Activated CD4-positive, alpha-beta T cell treated with anti-CD3 and anti-CD28 coated beads, Interleukin-2, amount 10 ng/mL, durations not matched to agents 7 days and 5 days (primary cell): ENCODE measurements at regions not wholly inside any gene's neighbourhood (a gene's known extent, or its start where the extent isn't known, plus 50 kb on each side); places are given as distances from the start of the nearest gene placed in this dataset.
A peak's percentile ranks its signal among the peaks of the same experiment; 100 is the strongest.

Experiments used
- CTCF ChIA-PET: fragments of 350-600 bp; sonication (Branson Sonifier 250); formaldehyde crosslinking; loops from one replicate; lab custom pipeline; 2021; ENCODE audit warnings: antibody characterized with exemption; lab: Charles Lee
- POLR2A ChIA-PET: fragments of 350-600 bp; sonication (Branson Sonifier 250); formaldehyde crosslinking; loops from one replicate; lab custom pipeline; 2021; ENCODE audit warnings: antibody characterized with exemption; lab: Charles Lee
- DNase-seq: peaks from one replicate; pipeline ENCODE4 v3.0.0-alpha.2; 2020
- H3K27ac Mint-ChIP-seq: one replicate; pipeline ENCODE4 v1.8.0; 2021; ENCODE audit warnings: mild to moderate bottlenecking, moderate library complexity, mixed read lengths
- H3K27me3 Mint-ChIP-seq: one replicate; pipeline ENCODE4 v1.8.0; 2021; ENCODE audit warnings: mixed read lengths
- H3K36me3 Mint-ChIP-seq: one replicate; pipeline ENCODE4 v1.8.0; 2021; ENCODE audit warnings: low read depth, mixed read lengths
- H3K4me1 Mint-ChIP-seq: one replicate; pipeline ENCODE4 v1.8.0; 2021; ENCODE audit warnings: mixed read lengths
- H3K4me3 Mint-ChIP-seq: one replicate; pipeline ENCODE4 v1.8.0; 2021; ENCODE audit warnings: mild to moderate bottlenecking, moderate library complexity, mixed read lengths
- H3K9me3 Mint-ChIP-seq: one replicate; pipeline ENCODE4 v1.8.0; 2021; ENCODE audit warnings: mixed read lengths

DNA sequence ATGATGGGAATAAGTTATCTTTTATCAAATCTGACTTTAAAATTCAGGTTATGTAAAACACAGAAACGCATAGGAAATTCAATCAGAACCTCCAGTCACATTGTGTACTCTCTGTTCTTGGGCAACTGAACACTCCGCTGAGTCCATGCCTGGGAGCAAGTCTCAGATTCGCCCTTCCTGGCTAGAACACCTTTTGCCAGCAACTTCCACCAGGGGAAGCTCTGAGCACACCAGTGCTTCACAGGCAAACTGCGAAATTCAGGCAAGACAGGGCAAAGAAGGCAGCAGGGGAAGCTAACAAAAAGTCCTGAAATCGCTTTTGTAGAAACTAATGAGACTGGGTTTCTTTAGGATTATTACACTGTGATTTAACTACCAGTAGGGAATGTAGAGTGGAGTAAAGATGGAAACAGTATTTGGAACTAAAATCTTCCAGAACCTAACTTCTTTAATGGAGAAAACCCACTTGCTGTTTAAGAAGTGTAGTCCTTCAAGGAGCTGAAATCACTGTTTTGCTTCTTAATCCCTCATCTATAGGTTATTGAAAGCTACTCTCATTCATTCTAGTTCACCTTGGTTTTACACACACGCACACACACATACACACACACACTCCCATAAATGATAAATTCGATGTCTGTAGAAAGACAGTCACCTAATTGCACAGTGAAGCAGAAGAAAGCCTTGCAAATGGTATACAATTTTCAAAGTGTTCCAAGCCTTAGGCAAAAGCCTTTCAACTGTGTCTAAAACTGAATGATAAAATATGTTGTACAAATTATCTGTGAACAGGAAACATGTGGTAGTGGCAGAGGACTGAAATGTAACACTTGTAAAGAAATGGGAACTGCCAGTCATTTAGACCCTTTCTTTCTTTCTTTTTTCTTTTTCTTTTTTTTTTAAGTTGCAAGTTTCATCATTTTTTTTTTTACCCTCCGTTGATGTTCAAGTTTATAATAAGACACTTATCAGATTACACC, 214.5 kb downstream of the TMEM182 start:
- Mint-ChIP-seq H3K27ac (no peak overlapping the region), H3K4me1 (no peaks in the 10 kb centered on the region), H3K9me3 (no peaks in the 10 kb centered on the region), H3K4me3 (no peak overlapping the region), H3K27me3 (peaks cover 17% of the 10 kb centered on the region), H3K36me3 (no peaks in the 10 kb centered on the region)
- CTCF ChIA-PET = interaction anchor here (1.5 kb wide), 1 partner anchor 17 kb away, joined by 3 read pairs; no protein-coding TSS in a partner anchor
- POLR2A ChIA-PET = no interaction called here
- DNase-seq = no peak

DNA sequence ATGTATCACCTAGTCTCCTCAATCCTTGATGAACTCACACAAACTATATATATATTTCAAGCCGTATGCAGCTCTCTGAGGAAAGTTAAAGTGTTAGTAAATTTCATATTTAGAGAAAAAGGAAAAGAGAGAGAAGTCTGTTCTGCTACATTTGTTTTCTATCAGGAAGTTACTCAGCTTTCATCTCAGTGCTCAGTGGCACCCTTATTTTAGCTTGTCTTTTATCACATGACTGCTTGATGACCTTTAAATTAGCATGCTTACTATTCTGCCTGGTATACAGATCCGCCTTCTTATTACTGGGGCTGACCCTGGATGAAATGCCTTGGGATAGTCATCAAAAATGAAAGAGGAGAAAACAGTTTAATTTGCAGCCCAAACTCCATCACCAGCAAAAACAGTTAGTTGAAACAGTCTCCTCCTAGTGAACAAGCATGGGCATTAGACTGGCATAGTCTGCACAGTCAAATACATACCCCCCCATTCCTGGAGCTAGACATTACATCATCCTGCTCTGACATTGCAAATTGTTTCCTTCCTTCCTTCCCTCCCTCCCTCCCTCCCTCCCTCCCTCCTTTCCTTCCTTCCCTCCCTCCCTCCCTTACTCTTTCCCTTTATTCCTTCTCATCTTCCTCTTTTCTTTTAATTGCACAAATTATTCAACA, 215.7 kb downstream of the TMEM182 start:
- Mint-ChIP-seq H3K9me3 (no peaks in the 10 kb centered on the region), H3K27me3 (peaks cover 17% of the 10 kb centered on the region), H3K4me1 (no peaks in the 10 kb centered on the region), H3K27ac (no peak overlapping the region), H3K36me3 (no peaks in the 10 kb centered on the region), H3K4me3 (no peak overlapping the region)
- no peak for DNase-seq
- CTCF ChIA-PET = interaction anchor here (1.5 kb wide), 1 partner anchor 15 kb away, joined by 3 read pairs; no protein-coding TSS in a partner anchor
- POLR2A ChIA-PET = no interaction called here

DNA sequence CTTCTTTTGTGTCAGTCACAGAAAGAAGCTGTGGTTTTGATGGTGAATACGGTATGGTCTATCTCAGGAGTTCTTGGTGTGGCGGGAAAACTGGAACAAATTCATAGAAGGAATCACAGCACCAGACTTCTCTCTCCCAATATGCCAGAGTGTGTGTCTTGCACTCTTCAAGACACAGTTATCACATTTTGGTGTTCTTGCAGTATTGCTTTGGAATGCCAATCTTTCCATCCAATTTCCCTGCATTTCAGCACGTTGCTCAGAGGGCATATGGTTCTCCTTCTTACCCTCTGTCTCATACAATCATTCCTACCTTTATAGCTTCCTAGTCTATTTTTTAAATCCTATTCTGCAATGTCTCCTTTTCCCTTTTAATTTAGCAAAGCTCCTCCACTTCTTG, 216.3 kb downstream of the TMEM182 start:
- peaks cover 17% of the 10 kb centered on the region for H3K27me3 Mint-ChIP-seq
- DNase-seq = no peak
- POLR2A ChIA-PET = no interaction called here
- no peaks in the 10 kb centered on the region for H3K9me3 Mint-ChIP-seq
- CTCF ChIA-PET = interaction anchor here (0.8 kb wide), 1 partner anchor 9 kb away, joined by 3 read pairs; no protein-coding TSS in a partner anchor
- no peak overlapping the region for H3K4me3 Mint-ChIP-seq
- H3K36me3 Mint-ChIP-seq = no peaks in the 10 kb centered on the region
- H3K27ac Mint-ChIP-seq = no peak overlapping the region
- no peaks in the 10 kb centered on the region for H3K4me1 Mint-ChIP-seq

DNA sequence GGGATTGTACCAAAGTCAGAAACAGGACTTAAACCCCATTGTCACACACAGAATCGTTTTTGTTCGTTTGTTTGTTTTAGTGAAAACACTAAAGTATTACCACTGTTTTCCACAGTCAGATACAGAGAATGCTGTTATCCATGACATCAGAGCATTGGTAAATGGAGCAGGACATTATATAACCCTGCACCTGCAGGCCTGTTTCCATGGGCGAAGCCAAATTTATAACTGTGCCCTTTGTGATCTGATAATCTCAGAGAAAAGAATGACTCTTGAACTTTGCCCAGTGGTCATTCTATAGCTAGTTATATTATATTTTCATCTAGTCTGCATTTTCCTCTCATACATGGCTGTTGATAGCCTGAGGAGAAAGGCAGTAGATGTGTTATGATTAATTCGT, 217.6 kb downstream of the TMEM182 start:
- ChIA-PET CTCF (no interaction called here), POLR2A (no interaction called here)
- Mint-ChIP-seq H3K4me1 (no peaks in the 10 kb centered on the region), H3K36me3 (no peaks in the 10 kb centered on the region), H3K9me3 (no peaks in the 10 kb centered on the region), H3K4me3 (no peak overlapping the region), H3K27me3 (peaks cover 17% of the 10 kb centered on the region), H3K27ac (no peak overlapping the region)
- no peak for DNase-seq

DNA sequence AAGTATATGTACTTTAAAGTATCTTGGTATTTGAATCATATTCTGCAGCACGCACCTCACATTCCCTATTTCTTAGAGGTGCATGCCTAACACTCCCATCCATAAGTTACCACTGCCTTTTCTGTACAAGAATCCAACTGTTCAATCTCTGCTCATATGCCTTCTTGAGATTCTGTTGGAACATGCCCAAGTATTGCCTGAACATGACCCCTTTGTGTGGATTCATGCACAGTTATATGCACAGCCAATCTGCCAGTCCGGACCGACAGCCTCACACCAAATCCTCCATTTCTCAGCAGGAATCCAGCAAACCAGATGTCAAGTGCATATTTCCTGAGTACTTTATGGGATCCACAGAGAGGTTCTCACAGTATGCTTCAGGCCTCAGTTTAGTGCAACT, 222.0 kb downstream of the TMEM182 start:
- Mint-ChIP-seq H3K4me1 (no peaks in the 10 kb centered on the region), H3K9me3 (no peaks in the 10 kb centered on the region), H3K4me3 (no peak overlapping the region), H3K27me3 (no peaks in the 10 kb centered on the region), H3K27ac (no peak overlapping the region), H3K36me3 (no peaks in the 10 kb centered on the region)
- POLR2A ChIA-PET = no interaction called here
- CTCF ChIA-PET = no interaction called here
- DNase-seq = no peak

DNA sequence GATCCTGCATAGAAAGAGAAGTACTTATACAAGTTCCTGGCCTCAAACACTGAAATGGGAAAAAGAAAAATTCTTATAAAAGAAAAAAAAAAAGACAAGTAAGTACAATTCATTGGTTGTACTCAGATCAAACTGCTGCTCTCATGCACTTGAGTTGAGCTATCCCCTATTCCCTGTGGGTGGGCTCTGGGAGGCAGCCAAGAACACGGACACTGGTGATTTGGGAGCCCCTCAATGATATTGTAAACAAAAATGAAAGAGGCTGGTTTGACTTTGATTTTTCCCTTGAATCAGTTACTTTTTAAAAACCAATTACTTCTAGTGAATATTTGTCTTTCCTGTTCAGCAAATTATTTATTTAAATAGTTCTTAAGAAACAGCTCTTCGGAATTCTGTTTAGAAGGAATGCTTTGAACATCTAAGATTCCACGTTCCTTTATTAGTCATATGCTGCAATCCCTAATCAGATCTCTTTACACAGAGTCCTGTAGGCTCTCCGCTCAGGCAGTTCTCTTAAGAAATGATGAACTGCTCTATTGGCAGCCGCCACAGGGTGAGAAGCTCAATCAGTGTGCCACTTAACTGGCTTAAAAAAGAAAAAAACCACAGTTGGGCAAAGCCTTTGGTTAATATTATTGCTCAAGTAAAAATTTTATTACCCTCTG, 225.1 kb downstream of the TMEM182 start:
- ChIA-PET CTCF (no interaction called here), POLR2A (no interaction called here)
- Mint-ChIP-seq H3K4me1 (no peaks in the 10 kb centered on the region), H3K4me3 (no peak overlapping the region), H3K9me3 (no peaks in the 10 kb centered on the region), H3K36me3 (no peaks in the 10 kb centered on the region), H3K27me3 (no peaks in the 10 kb centered on the region), H3K27ac (no peak overlapping the region)
- DNase-seq = no peak

DNA sequence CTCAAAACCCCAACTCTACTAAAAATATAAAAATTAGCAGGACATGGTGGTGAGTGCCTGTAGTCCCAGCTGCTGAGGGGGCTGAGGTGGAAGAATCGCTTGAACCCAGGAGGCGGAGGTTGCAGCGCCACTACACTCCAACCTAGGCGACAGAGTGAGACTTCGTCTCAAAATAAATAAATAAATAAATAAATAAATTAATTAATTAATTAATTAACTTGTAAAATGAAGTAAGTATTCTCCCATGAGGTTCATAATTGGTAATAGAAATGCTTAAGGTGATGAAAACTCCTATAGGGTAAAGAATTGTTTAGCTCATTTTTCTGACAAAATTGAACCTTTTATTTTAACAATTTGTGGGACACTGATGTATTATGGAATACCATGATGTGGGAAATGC, 230.8 kb downstream of the TMEM182 start:
- no peaks in the 10 kb centered on the region for H3K4me1 Mint-ChIP-seq
- H3K27me3 Mint-ChIP-seq = no peaks in the 10 kb centered on the region
- ChIA-PET POLR2A (no interaction called here), CTCF (interaction anchor here (0.9 kb wide), 1 partner anchor 16 kb away, joined by 3 read pairs; no protein-coding TSS in a partner anchor)
- no peaks in the 10 kb centered on the region for H3K9me3 Mint-ChIP-seq
- H3K36me3 Mint-ChIP-seq = no peaks in the 10 kb centered on the region
- no peak for DNase-seq
- H3K4me3 Mint-ChIP-seq = no peak overlapping the region
- no peak overlapping the region for H3K27ac Mint-ChIP-seq

DNA sequence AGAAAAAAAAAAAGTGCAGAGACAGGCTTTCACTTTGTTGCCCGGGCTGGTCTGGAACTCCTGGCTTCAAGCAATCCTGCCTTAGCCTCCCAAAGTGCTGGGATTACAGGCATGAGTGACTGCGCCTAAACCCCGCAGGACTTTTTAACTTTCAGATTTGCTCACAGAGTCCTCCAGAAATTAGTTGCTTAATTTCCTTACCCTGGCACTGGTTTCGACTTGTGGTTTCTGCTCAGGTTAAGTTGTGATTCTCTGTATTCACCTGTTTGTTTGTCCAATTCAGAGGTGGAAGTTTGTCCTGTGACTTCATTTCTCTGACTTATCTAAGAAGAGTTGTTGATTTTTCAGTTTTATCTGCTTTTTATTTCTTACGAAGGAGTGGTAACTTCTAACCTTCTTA, 238.1 kb downstream of the TMEM182 start:
- CTCF ChIA-PET = no interaction called here
- Mint-ChIP-seq H3K27ac (peak overlapping the region; percentile 31), H3K27me3 (no peaks in the 10 kb centered on the region), H3K4me1 (no peaks in the 10 kb centered on the region), H3K4me3 (no peak overlapping the region), H3K36me3 (no peaks in the 10 kb centered on the region), H3K9me3 (no peaks in the 10 kb centered on the region)
- DNase-seq = no peak
- POLR2A ChIA-PET = no interaction called here

DNA sequence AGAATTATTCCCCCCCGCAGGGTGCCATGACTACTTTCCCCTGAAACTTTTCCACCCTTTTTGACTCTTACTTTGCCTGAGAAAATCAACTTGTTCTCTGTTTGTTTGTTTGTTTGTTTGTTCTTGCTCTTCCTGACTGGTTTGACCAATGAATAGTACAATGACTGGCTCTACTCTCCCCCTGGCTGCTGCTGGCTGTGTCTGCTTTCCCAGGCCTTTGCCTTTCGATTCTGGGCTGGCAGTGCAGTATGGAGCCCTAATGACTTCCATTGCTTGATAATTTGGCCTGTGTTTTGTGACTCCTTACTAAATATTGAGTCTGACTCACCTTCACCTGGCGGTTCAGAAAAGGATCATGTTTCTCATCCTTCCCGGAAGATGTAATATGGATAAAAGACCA, 241.1 kb downstream of the TMEM182 start:
- no peaks in the 10 kb centered on the region for H3K27me3 Mint-ChIP-seq
- no peak overlapping the region for H3K4me3 Mint-ChIP-seq
- no peaks in the 10 kb centered on the region for H3K9me3 Mint-ChIP-seq
- H3K36me3 Mint-ChIP-seq = no peaks in the 10 kb centered on the region
- H3K4me1 Mint-ChIP-seq = no peaks in the 10 kb centered on the region
- ChIA-PET POLR2A (no interaction called here), CTCF (no interaction called here)
- no peak overlapping the region for H3K27ac Mint-ChIP-seq
- DNase-seq = no peak

DNA sequence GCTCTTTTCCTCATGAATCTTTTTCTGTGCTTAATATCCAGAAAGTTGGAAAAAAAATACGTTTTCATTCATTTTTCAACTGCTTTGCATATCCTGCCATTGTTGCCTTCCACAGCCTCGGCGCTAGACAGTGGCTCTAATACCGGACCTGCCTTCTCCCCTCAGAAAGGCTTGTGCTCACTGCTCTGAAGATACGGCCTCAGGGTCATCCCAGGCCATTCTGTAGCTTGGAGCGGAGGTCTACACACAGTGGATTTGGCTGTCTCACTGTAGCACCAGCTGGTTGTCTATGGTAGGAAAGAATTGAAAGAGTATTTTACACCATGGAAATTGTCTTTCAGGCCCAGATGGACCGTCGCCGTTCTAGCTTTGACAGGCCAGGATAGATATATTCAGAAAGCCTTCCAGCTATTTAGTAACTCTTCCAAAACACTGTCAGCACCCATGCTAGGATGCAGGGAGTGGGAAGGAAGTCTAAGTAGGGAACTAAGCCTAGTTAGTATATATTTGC, 242.0 kb downstream of the TMEM182 start:
- no peaks in the 10 kb centered on the region for H3K36me3 Mint-ChIP-seq
- no peaks in the 10 kb centered on the region for H3K27me3 Mint-ChIP-seq
- no peaks in the 10 kb centered on the region for H3K4me1 Mint-ChIP-seq
- H3K27ac Mint-ChIP-seq = no peak overlapping the region
- no peak for DNase-seq
- ChIA-PET CTCF (no interaction called here), POLR2A (no interaction called here)
- H3K9me3 Mint-ChIP-seq = no peaks in the 10 kb centered on the region
- no peak overlapping the region for H3K4me3 Mint-ChIP-seq

DNA sequence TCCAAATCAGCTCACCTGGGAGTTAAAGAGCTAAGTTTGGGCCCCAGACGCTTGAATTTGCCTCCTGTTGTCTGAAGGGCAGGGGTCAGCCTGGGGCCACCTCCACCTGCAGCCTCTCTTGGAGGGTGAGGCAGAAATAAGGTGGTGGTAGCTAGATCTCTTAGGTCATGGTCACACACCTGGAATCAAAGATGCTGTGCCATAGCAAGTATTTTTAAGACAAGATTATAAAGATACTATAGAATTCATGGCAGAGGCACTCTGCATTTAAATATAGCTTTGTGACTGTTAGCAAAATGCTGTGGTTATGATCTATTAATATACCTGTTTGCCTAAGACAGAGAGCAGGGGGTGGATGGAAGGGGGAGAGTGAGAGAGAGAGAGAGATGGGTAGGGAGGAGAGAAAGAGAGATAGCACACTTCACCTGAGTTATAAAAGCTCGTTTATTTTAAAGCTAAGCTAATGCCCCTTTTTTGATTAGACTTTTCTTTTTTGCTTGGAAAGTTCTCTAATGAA, 242.7 kb downstream of the TMEM182 start:
- Mint-ChIP-seq H3K27me3 (no peaks in the 10 kb centered on the region), H3K9me3 (no peaks in the 10 kb centered on the region), H3K4me1 (no peaks in the 10 kb centered on the region), H3K4me3 (no peak overlapping the region), H3K27ac (no peak overlapping the region), H3K36me3 (no peaks in the 10 kb centered on the region)
- no peak for DNase-seq
- ChIA-PET POLR2A (no interaction called here), CTCF (no interaction called here)

DNA sequence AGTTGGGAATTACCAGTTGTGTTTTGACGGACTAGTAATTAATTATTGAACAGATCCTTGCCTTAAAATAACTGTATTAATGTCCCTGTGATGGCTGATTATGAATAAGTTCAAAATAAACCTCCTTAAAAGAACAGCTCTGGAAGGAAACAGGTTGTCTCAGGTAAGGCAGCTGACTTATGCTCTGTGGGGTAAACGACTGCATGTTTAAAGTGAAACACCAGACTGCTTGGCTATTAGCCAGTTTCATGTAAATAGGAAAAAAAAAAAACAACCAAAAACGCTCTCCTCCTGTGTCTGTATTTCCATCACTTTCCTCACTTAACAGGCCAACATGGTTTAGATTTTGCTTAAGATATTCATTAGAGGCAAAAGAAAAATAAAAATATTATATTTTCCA, 243.6 kb downstream of the TMEM182 start:
- Mint-ChIP-seq H3K4me1 (no peaks in the 10 kb centered on the region), H3K27ac (no peak overlapping the region), H3K9me3 (no peaks in the 10 kb centered on the region), H3K27me3 (no peaks in the 10 kb centered on the region), H3K4me3 (no peak overlapping the region), H3K36me3 (no peaks in the 10 kb centered on the region)
- ChIA-PET POLR2A (no interaction called here), CTCF (no interaction called here)
- DNase-seq = no peak
